BLaER1 (cell line): ENCODE measurements at regions not wholly inside any gene's neighbourhood (a gene's known extent, or its start where the extent isn't known, plus 50 kb on each side); places are given as distances from the start of the nearest gene placed in this dataset.

Experiments
- H3K27ac ChIP-seq: shearing (Covaris generic); formaldehyde crosslinking; 2 replicates; pipeline ENCODE4 v1.8.1; 2022
- H3K27me3 ChIP-seq: shearing (Covaris generic); formaldehyde crosslinking; 2 replicates; pipeline ENCODE4 v1.8.1; 2022
- H3K36me3 ChIP-seq: shearing (Covaris generic); formaldehyde crosslinking; 2 replicates; pipeline ENCODE4 v1.8.1; 2022
- H3K4me1 ChIP-seq: shearing (Covaris generic); formaldehyde crosslinking; 2 replicates; pipeline ENCODE4 v1.8.1; 2022
- H3K4me2 ChIP-seq: shearing (Covaris generic); formaldehyde crosslinking; 2 replicates; pipeline ENCODE4 v1.8.1; 2022
- H3K4me3 ChIP-seq: shearing (Covaris generic); formaldehyde crosslinking; 2 replicates; pipeline ENCODE4 v1.8.1; 2022
- H3K9ac ChIP-seq: shearing (Covaris generic); formaldehyde crosslinking; 2 replicates; pipeline ENCODE4 v1.8.1; 2022
- H3K9me3 ChIP-seq: shearing (Covaris generic); formaldehyde crosslinking; 2 replicates; pipeline ENCODE4 v1.8.1; 2022
- H4K20me1 ChIP-seq: shearing (Covaris generic); formaldehyde crosslinking; 2 replicates; pipeline ENCODE4 v1.8.1; 2022
- Cebpa-rat ChIP-seq: shearing (Covaris generic); IDR thresholded peaks from 2 replicates; pipeline ENCODE4 v1.8.1; 2022

- no peaks in the 10 kb centered on the region for H4K20me1 ChIP-seq
- H3K4me1 ChIP-seq, result no peaks in the 10 kb centered on the region
- H3K9me3 ChIP-seq, result no peaks in the 10 kb centered on the region
- H3K4me3 ChIP-seq, result no peak overlapping the region
- H3K27ac ChIP-seq, result no peak overlapping the region
- H3K9ac ChIP-seq, result no peak overlapping the region
- no peak for TF ChIP-seq Cebpa-rat
- no peak overlapping the region for H3K4me2 ChIP-seq
- no peaks in the 10 kb centered on the region for H3K27me3 ChIP-seq
- H3K36me3 ChIP-seq, result no peaks in the 10 kb centered on the region
Measured at GRCh38 chr6:113343940-113344339, 513.2 kb upstream of the MARCKS start.

- TF ChIP-seq Cebpa-rat, result no peak
- Histone ChIP-seq H3K9ac (no peak overlapping the region), H3K36me3 (no peaks in the 10 kb centered on the region), H3K27ac (no peak overlapping the region), H4K20me1 (no peaks in the 10 kb centered on the region), H3K9me3 (no peaks in the 10 kb centered on the region), H3K4me1 (no peaks in the 10 kb centered on the region), H3K4me2 (no peak overlapping the region), H3K27me3 (no peaks in the 10 kb centered on the region), H3K4me3 (no peak overlapping the region)
Measured at GRCh38 chr6:113344969-113345368, 512.2 kb upstream of the MARCKS start.

GRCh38 chr6:113347436-113347835 is 509.7 kb upstream of the MARCKS start:
- H3K36me3 ChIP-seq, result no peaks in the 10 kb centered on the region
- H3K4me3 ChIP-seq, result no peak overlapping the region
- no peak for TF ChIP-seq Cebpa-rat
- no peak overlapping the region for H3K4me2 ChIP-seq
- H3K9ac ChIP-seq, result no peak overlapping the region
- no peak overlapping the region for H3K27ac ChIP-seq
- no peaks in the 10 kb centered on the region for H3K4me1 ChIP-seq
- H3K9me3 ChIP-seq, result no peaks in the 10 kb centered on the region
- H4K20me1 ChIP-seq, result no peaks in the 10 kb centered on the region
- H3K27me3 ChIP-seq, result no peaks in the 10 kb centered on the region

GRCh38 chr6:113350461-113350860 is 506.7 kb upstream of the MARCKS start:
- Histone ChIP-seq H3K4me3 (no peak overlapping the region), H4K20me1 (no peaks in the 10 kb centered on the region), H3K4me2 (no peak overlapping the region), H3K36me3 (no peaks in the 10 kb centered on the region), H3K27me3 (no peaks in the 10 kb centered on the region), H3K27ac (no peak overlapping the region), H3K9ac (no peak overlapping the region), H3K9me3 (no peaks in the 10 kb centered on the region), H3K4me1 (no peaks in the 10 kb centered on the region)
- TF ChIP-seq Cebpa-rat, result no peak

GRCh38 chr6:113351173-113351834 is 505.8 kb upstream of the MARCKS start:
- H3K4me3 ChIP-seq, result no peak overlapping the region
- H3K4me1 ChIP-seq, result no peaks in the 10 kb centered on the region
- no peak overlapping the region for H3K27ac ChIP-seq
- H3K4me2 ChIP-seq, result no peak overlapping the region
- no peaks in the 10 kb centered on the region for H3K36me3 ChIP-seq
- H3K9ac ChIP-seq, result no peak overlapping the region
- no peaks in the 10 kb centered on the region for H3K9me3 ChIP-seq
- TF ChIP-seq Cebpa-rat, result no peak
- H4K20me1 ChIP-seq, result no peaks in the 10 kb centered on the region
- no peaks in the 10 kb centered on the region for H3K27me3 ChIP-seq

GRCh38 chr6:113352029-113352801 is 504.9 kb upstream of the MARCKS start:
- H3K27ac ChIP-seq, result no peak overlapping the region

GRCh38 chr6:113352831-113353230 is 504.3 kb upstream of the MARCKS start:
- Histone ChIP-seq H3K4me3 (no peak overlapping the region), H3K4me2 (no peak overlapping the region), H4K20me1 (no peaks in the 10 kb centered on the region), H3K36me3 (no peaks in the 10 kb centered on the region), H3K9me3 (no peaks in the 10 kb centered on the region), H3K27ac (no peak overlapping the region), H3K9ac (no peak overlapping the region), H3K27me3 (no peaks in the 10 kb centered on the region), H3K4me1 (no peaks in the 10 kb centered on the region)
- TF ChIP-seq Cebpa-rat, result no peak

More at GRCh38 chr6:113352029-113352801, 504.9 kb upstream of the MARCKS start:
- Histone ChIP-seq H3K4me1 (no peaks in the 10 kb centered on the region), H3K9ac (no peak overlapping the region), H3K27me3 (no peaks in the 10 kb centered on the region), H3K4me3 (no peak overlapping the region), H3K9me3 (no peaks in the 10 kb centered on the region), H3K36me3 (no peaks in the 10 kb centered on the region), H4K20me1 (no peaks in the 10 kb centered on the region), H3K4me2 (no peak overlapping the region)
- no peak for TF ChIP-seq Cebpa-rat

GRCh38 chr6:113353392-113353791 is 503.8 kb upstream of the MARCKS start:
- Histone ChIP-seq H3K9me3 (no peaks in the 10 kb centered on the region), H4K20me1 (no peaks in the 10 kb centered on the region), H3K9ac (no peak overlapping the region), H3K4me1 (no peaks in the 10 kb centered on the region), H3K36me3 (no peaks in the 10 kb centered on the region), H3K27me3 (no peaks in the 10 kb centered on the region), H3K27ac (no peak overlapping the region), H3K4me2 (no peak overlapping the region), H3K4me3 (no peak overlapping the region)
- TF ChIP-seq Cebpa-rat, result no peak

GRCh38 chr6:113354204-113354895 is 502.8 kb upstream of the MARCKS start:
- Histone ChIP-seq H3K4me2 (no peak overlapping the region), H3K27me3 (no peaks in the 10 kb centered on the region), H3K9ac (no peak overlapping the region), H3K4me1 (peaks cover 2% of the 10 kb centered on the region), H3K4me3 (no peak overlapping the region), H3K27ac (no peak overlapping the region), H4K20me1 (no peaks in the 10 kb centered on the region), H3K9me3 (no peaks in the 10 kb centered on the region), H3K36me3 (no peaks in the 10 kb centered on the region)
- TF ChIP-seq Cebpa-rat, result no peak

- Histone ChIP-seq H3K9me3 (no peaks in the 10 kb centered on the region), H3K4me1 (peaks cover 9% of the 10 kb centered on the region), H3K9ac (no peak overlapping the region), H3K4me3 (no peak overlapping the region), H3K27me3 (no peaks in the 10 kb centered on the region), H3K27ac (no peak overlapping the region), H4K20me1 (no peaks in the 10 kb centered on the region), H3K4me2 (no peak overlapping the region), H3K36me3 (no peaks in the 10 kb centered on the region)
- TF ChIP-seq Cebpa-rat, result no peak
Measured at GRCh38 chr6:113356139-113356538, 501.0 kb upstream of the MARCKS start.
